Endodermal cell (in vitro differentiated cells): ENCODE measurements at regions not wholly inside any gene's neighbourhood (a gene's known extent, or its start where the extent isn't known, plus 50 kb on each side); places are given as distances from the start of the nearest gene placed in this dataset.

Source experiments
- DNase-seq: peaks from one replicate; pipeline ENCODE4 v3.0.0-alpha.2; 2017
- H3K27ac ChIP-seq: 2 replicates; pipeline ENCODE4 v1.5.1; 2013; ENCODE audit warnings: mild to moderate bottlenecking, low read depth, low read length, moderate library complexity
- H3K27me3 ChIP-seq: 2 replicates; pipeline ENCODE4 v1.6.1; 2013; ENCODE audit warnings: mild to moderate bottlenecking, low read length, moderate library complexity; ENCODE audit not compliant: insufficient read depth, control insufficient read depth, poor library complexity, severe bottlenecking
- H3K36me3 ChIP-seq: 2 replicates; pipeline ENCODE4 v1.7.0; 2013; ENCODE audit warnings: mild to moderate bottlenecking, low read length, moderate library complexity; ENCODE audit not compliant: control insufficient read depth, insufficient read depth
- H3K4me1 ChIP-seq: one replicate; pipeline ENCODE4 v1.7.0; 2013; ENCODE audit warnings: low read length; ENCODE audit not compliant: control insufficient read depth, insufficient read depth
- H3K4me3 ChIP-seq: 2 replicates; pipeline ENCODE4 v1.5.1; 2013; ENCODE audit warnings: mild to moderate bottlenecking, low read length, moderate library complexity
- H3K9ac ChIP-seq: 2 replicates; pipeline ENCODE4 v1.6.1; 2013; ENCODE audit warnings: mild to moderate bottlenecking, low read length, moderate library complexity; ENCODE audit not compliant: poor library complexity, severe bottlenecking; ENCODE audit errors: extremely low read depth
- H3K9me3 ChIP-seq: 2 replicates; pipeline ENCODE4 v1.6.1; 2013; ENCODE audit warnings: mild to moderate bottlenecking, low read length, moderate library complexity; ENCODE audit not compliant: control insufficient read depth
- H3K27ac Mint-ChIP-seq: 2 replicates; pipeline ENCODE4 v1.8.0; 2020; ENCODE audit warnings: mixed read lengths
- H3K27me3 Mint-ChIP-seq: 2 replicates; pipeline ENCODE4 v1.8.0; 2021; ENCODE audit warnings: mild to moderate bottlenecking, mixed read lengths; ENCODE audit not compliant: insufficient read depth
- H3K36me3 Mint-ChIP-seq: 2 replicates; pipeline ENCODE4 v1.8.0; 2020; ENCODE audit warnings: low read depth, mixed read lengths
- H3K4me1 Mint-ChIP-seq: 2 replicates; pipeline ENCODE4 v1.8.0; 2020; ENCODE audit warnings: mixed read lengths
- H3K4me3 Mint-ChIP-seq: 2 replicates; pipeline ENCODE4 v1.8.0; 2020; ENCODE audit warnings: mild to moderate bottlenecking, moderate library complexity, mixed read lengths
- H3K9me3 Mint-ChIP-seq: 2 replicates; pipeline ENCODE4 v1.8.0; 2020; ENCODE audit warnings: mild to moderate bottlenecking, mixed read lengths
- CTCF ChIP-seq: fragments of 200-600 bp; sonication (generic); conservative IDR thresholded peaks from 2 replicates; pipeline ENCODE4 v1.5.0; 2021; ENCODE audit warnings: antibody characterized with exemption, mild to moderate bottlenecking
- WGBS, 2 experiments: methylation state at CpG; one replicate each; pipeline versions ENCODE4 v1.1.5 to v1.1.7; 2013; ENCODE audit warnings: missing lambda C conversion rate in 2 of 2, mixed read lengths in 1 of 2; ENCODE audit not compliant: insufficient coverage in 1 of 2, insufficient read length in 1 of 2; 5-methylcytosine and 5-hydroxymethylcytosine counted together

DNA sequence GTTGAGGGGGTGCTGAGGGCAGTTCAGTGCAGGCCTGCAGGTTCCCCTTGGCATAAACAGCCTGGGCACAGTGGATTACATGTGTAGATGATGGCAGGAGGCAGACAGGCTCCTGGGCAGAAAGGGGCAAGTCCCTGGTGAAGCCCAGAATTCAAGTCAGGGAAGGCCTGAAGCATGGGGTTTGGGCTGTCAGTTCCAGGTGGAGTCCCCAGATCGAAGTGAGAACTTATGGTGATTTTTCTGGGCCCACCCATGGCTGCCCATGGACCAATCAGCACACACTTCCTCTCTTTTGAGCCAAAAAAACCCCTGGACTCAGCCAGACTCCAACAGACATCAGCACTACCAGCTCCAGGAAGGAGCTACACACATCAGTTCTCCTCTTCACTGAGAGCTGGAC is 529.1 kb downstream of the PPARGC1A start:
- H3K9me3 Mint-ChIP-seq: no peaks in the 10 kb centered on the region
- no peak overlapping the region for H3K4me3 ChIP-seq
- 78 to 91% methylated on average over 1 of the region's 1 CpG for WGBS, 2 experiments
- H3K36me3 ChIP-seq: no peaks in the 10 kb centered on the region
- peaks cover 3% of the 10 kb centered on the region for H3K27me3 Mint-ChIP-seq
- DNase-seq: no peak
- H3K36me3 Mint-ChIP-seq: no peaks in the 10 kb centered on the region
- H3K4me3 Mint-ChIP-seq: no peak overlapping the region
- H3K4me1 Mint-ChIP-seq: no peaks in the 10 kb centered on the region
- H3K27ac ChIP-seq: no peak overlapping the region
- H3K9me3 ChIP-seq: no peaks in the 10 kb centered on the region
- no peak overlapping the region for H3K27ac Mint-ChIP-seq
- no peak for TF ChIP-seq CTCF
- H3K4me1 ChIP-seq: no peaks in the 10 kb centered on the region
- no peak overlapping the region for H3K9ac ChIP-seq
- H3K27me3 ChIP-seq: no peaks in the 10 kb centered on the region

GRCh38 chr4:23355258-23355657 is 534.6 kb downstream of the PPARGC1A start:
- Mint-ChIP-seq H3K4me1 (no peaks in the 10 kb centered on the region), H3K4me3 (no peak overlapping the region), H3K36me3 (no peaks in the 10 kb centered on the region), H3K27ac (no peak overlapping the region), H3K9me3 (no peaks in the 10 kb centered on the region), H3K27me3 (no peaks in the 10 kb centered on the region)
- TF ChIP-seq CTCF: no peak
- Histone ChIP-seq H3K27ac (no peak overlapping the region), H3K4me3 (no peak overlapping the region), H3K4me1 (no peaks in the 10 kb centered on the region), H3K36me3 (no peaks in the 10 kb centered on the region), H3K9ac (no peak overlapping the region), H3K27me3 (peaks cover under 1% of the 10 kb centered on the region), H3K9me3 (no peaks in the 10 kb centered on the region)
- DNase-seq: no peak
- 83 to 89% methylated on average over 1 of the region's 2 CpGs for WGBS, 2 experiments

DNA sequence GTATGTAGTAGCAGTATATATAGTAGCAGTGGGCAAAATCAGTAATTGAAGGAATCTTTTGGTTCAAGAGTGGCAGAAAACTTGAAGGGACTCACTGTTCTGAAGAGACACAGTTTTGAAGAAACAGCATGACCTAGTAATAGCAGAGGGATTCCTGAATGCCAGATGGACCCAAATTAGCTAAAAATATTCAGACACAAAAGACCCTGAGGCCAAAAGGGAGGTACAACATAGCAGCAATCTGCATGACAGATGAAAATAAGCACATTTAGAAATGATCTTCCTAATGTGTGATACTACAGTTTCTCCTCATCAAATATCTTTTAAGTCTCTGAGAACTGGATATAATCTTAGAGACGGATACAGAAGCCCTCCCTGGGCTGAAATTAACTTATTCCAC is 536.6 kb downstream of the PPARGC1A start:
- Histone ChIP-seq H3K4me3 (no peak overlapping the region), H3K36me3 (no peaks in the 10 kb centered on the region), H3K27me3 (peaks cover 12% of the 10 kb centered on the region), H3K27ac (no peak overlapping the region), H3K4me1 (no peaks in the 10 kb centered on the region), H3K9ac (no peak overlapping the region), H3K9me3 (no peaks in the 10 kb centered on the region)
- Mint-ChIP-seq H3K4me3 (no peak overlapping the region), H3K27ac (no peak overlapping the region), H3K27me3 (no peaks in the 10 kb centered on the region), H3K36me3 (no peaks in the 10 kb centered on the region), H3K9me3 (no peaks in the 10 kb centered on the region), H3K4me1 (no peaks in the 10 kb centered on the region)
- no peak for TF ChIP-seq CTCF
- DNase-seq: no peak
- WGBS, 2 experiments: 75% methylated on average over 1 of the region's 1 CpG; no CpG with 5 or more reads in 1 of the 2 experiments
